ENCODE measurements at regions not wholly inside any gene's neighbourhood (a gene's known extent, or its start where the extent isn't known, plus 50 kb on each side); places are given as distances from the start of the nearest gene placed in this dataset.

GRCh38 chrX:39667736-39668482, 429.8 kb downstream of the BCOR start:
- no peak for TF ChIP-seq FOXA2 (IDR thresholded peaks at IDR 0.05)
- DNase-seq (ENCODE audit: low spot score), result no peak
- Histone ChIP-seq H3K4me1 (ENCODE audit: control insufficient read depth in 4 of 4, insufficient read depth in 4 of 4, low read length in 3 of 4) (no peaks in the 10 kb centered on the region), H3K27me3 (ENCODE audit: control insufficient read depth in 4 of 4, insufficient read depth in 4 of 4, low read length in 3 of 4) (no peaks in the 10 kb centered on the region), H3K9me3 (ENCODE audit: control insufficient read depth in 4 of 4, low read length in 3 of 4) (no peaks in the 10 kb centered on the region), H3K4me3 (ENCODE audit: low read depth in 1 of 3, low read length in 3 of 3) (no peak overlapping the region), H3K9ac (ENCODE audit: low read depth in 1 of 2, low read length in 2 of 2) (no peak overlapping the region), H3K36me3 (ENCODE audit: control insufficient read depth in 4 of 4, insufficient read depth in 3 of 4, low read depth in 1 of 4, low read length in 3 of 4) (no peaks in the 10 kb centered on the region), H3K27ac (ENCODE audit: low read depth in 1 of 2, low read length in 2 of 2) (no peak overlapping the region)
- 85% methylated on average over 9 of the region's 9 CpGs for WGBS

DNA sequence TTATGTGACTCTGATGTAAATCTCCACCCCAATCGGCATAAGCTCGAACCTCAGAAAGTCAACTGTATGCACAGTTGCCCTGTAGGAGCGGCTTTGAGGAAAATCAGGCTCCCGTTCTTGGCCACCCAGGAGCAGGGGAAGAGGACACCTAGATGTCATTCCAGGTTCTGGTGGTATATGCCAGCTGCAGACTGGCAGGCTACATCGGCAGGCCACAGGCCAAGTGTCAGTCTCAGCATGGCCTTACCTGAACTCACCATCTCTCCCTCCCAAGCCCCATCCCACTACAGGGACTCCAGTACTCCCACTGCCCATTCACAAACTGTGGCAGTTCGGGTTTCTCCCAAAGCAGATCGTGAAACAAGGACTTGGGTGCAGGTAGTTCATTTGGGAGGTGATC, 428.1 kb downstream of the BCOR start:
- H3K4me3 ChIP-seq (ENCODE audit: low read depth in 1 of 3, low read length in 3 of 3), result no peak overlapping the region
- DNase-seq (ENCODE audit: low spot score), result no peak
- no peaks in the 10 kb centered on the region for H3K27me3 ChIP-seq (ENCODE audit: control insufficient read depth in 4 of 4, insufficient read depth in 4 of 4, low read length in 3 of 4)
- H3K4me1 ChIP-seq (ENCODE audit: control insufficient read depth in 4 of 4, insufficient read depth in 4 of 4, low read length in 3 of 4), result no peaks in the 10 kb centered on the region
- no peaks in the 10 kb centered on the region for H3K9me3 ChIP-seq (ENCODE audit: control insufficient read depth in 4 of 4, low read length in 3 of 4)
- no peaks in the 10 kb centered on the region for H3K36me3 ChIP-seq (ENCODE audit: control insufficient read depth in 4 of 4, insufficient read depth in 3 of 4, low read depth in 1 of 4, low read length in 3 of 4)
- no peak overlapping the region for H3K27ac ChIP-seq (ENCODE audit: low read depth in 1 of 2, low read length in 2 of 2)
- 95% methylated on average over 7 of the region's 7 CpGs for WGBS
- TF ChIP-seq REST (IDR thresholded peaks at IDR 0.05) (no peak), HNF4A (conservative IDR thresholded peaks at IDR 0.05) (no peak), JUND (IDR thresholded peaks at IDR 0.05) (no peak), EGR1 (IDR thresholded peaks at IDR 0.05; ENCODE audit: low read depth in 2 of 2) (no peak), FOXA1 (IDR thresholded peaks at IDR 0.05) (no peak), TAF1 (conservative IDR thresholded peaks at IDR 0.05) (no peak), ZBTB33 (IDR thresholded peaks at IDR 0.05) (no peak), FOXA2 (IDR thresholded peaks at IDR 0.05) (no peak), RAD21 (IDR thresholded peaks at IDR 0.05) (no peak), RXRA (IDR thresholded peaks at IDR 0.05) (no peak), YY1 (IDR thresholded peaks at IDR 0.05) (no peak), HNF4G (IDR thresholded peaks at IDR 0.05) (no peak)
- TF ChIP-seq, protein P1, sequence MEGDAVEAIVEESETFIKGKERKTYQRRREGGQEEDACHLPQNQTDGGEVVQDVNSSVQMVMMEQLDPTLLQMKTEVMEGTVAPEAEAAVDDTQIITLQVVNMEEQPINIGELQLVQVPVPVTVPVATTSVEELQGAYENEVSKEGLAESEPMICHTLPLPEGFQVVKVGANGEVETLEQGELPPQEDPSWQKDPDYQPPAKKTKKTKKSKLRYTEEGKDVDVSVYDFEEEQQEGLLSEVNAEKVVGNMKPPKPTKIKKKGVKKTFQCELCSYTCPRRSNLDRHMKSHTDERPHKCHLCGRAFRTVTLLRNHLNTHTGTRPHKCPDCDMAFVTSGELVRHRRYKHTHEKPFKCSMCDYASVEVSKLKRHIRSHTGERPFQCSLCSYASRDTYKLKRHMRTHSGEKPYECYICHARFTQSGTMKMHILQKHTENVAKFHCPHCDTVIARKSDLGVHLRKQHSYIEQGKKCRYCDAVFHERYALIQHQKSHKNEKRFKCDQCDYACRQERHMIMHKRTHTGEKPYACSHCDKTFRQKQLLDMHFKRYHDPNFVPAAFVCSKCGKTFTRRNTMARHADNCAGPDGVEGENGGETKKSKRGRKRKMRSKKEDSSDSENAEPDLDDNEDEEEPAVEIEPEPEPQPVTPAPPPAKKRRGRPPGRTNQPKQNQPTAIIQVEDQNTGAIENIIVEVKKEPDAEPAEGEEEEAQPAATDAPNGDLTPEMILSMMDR (IDR thresholded peaks at IDR 0.05; ENCODE audit: low read depth, low read length, missing input control), result no peak
- TF ChIP-seq, protein P2, sequence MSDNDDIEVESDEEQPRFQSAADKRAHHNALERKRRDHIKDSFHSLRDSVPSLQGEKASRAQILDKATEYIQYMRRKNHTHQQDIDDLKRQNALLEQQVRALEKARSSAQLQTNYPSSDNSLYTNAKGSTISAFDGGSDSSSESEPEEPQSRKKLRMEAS (IDR thresholded peaks at IDR 0.05), result no peak
- no peak overlapping the region for H3K9ac ChIP-seq (ENCODE audit: low read depth in 1 of 2, low read length in 2 of 2)
